ENCODE measurements at regions not wholly inside any gene's neighbourhood (a gene's known extent, or its start where the extent isn't known, plus 50 kb on each side); places are given as distances from the start of the nearest gene placed in this dataset.

DNA sequence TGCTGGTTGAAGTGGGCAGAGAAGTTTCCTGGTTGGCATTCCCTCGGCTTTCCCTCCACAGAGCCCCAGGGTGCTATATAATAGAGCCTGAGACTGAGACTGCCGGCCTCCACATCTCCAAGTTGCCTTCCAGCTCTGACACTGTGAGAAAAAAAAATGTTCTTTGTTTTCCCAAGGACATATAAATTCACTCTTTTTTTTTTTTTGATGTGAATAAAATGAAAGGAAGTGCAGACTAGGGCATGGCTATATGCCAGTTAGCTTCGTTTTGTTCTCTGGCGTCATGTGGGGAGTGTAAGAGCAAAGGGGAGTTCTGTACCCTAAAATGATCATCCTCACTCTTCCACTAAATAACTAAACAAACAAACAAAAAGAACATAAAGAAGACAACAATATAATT is 101.6 kb downstream of the TNFSF18 start:
- Histone ChIP-seq H3K27ac (no peak overlapping the region), H3K36me3 (no peaks in the 10 kb centered on the region), H3K9me3 (no peaks in the 10 kb centered on the region), H3K4me3 (no peak overlapping the region), H3K27me3 (no peaks in the 10 kb centered on the region), H3K4me1 (peaks cover 0 to 9% of the 10 kb centered on the region in 2 donors)
- DNase-seq (ENCODE audit: low spot score in 2 of 2) = no peak
- intact Hi-C loops (cut with DNase I; ENCODE audit: low total_unique reads) = no loop called here
- TF ChIP-seq CTCF (IDR thresholded peaks at IDR 0.05) (no peak), POLR2A (IDR thresholded peaks at IDR 0.05) (no peak), POLR2AphosphoS5 (IDR thresholded peaks at IDR 0.05) (no peak)

- Histone ChIP-seq H3K27me3 (no peaks in the 10 kb centered on the region), H3K27ac (no peak overlapping the region), H3K9me3 (no peaks in the 10 kb centered on the region), H3K4me1 (peaks cover 0 to 9% of the 10 kb centered on the region in 2 donors), H3K4me3 (no peak overlapping the region), H3K36me3 (no peaks in the 10 kb centered on the region)
- no peak for TF ChIP-seq POLR2AphosphoS5 (IDR thresholded peaks at IDR 0.05)
- TF ChIP-seq CTCF (IDR thresholded peaks at IDR 0.05) = no peak
- no peak for TF ChIP-seq POLR2A (IDR thresholded peaks at IDR 0.05)
- intact Hi-C loops (cut with DNase I; ENCODE audit: low total_unique reads) = loop anchor here (10.0 kb wide), 1 partner anchor 1484 kb away; no protein-coding TSS in a partner anchor
- no peak for DNase-seq (ENCODE audit: low spot score in 2 of 2)
Measured at GRCh38 chr1:172950528-172950927, 100.2 kb downstream of the TNFSF18 start.

DNA sequence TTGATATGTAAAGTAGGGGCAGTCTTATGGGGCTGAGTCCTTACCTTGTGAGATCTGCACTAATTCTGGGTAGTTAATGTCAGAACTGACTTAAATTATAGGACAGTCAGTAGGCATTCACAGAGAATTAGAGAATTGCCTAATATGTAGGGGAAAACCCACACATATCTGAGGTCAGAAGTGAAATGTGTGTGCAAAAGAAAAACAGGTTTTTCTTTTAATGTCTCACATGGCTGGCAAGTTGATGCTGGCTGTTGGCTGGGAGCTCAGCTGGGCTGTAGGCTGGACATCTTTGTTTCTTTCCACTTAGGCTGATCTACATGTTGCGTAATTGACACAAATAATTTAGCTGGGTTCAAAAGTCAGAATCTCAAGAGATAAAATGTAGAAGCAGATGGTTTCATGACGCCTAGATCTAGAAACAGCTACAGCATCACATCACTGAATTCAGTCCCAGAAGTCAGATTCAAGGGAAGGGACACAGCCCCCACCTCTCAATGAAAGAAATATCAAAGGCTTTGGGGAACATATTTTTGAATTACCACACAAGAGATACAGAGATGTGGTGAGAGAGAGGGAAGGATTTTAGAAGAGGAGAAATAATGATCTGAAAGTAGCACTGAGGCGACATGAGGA is 98.9 kb downstream of the TNFSF18 start:
- TF ChIP-seq CTCF (IDR thresholded peaks at IDR 0.05) = no peak
- TF ChIP-seq POLR2A (IDR thresholded peaks at IDR 0.05) = no peak
- no peak for TF ChIP-seq POLR2AphosphoS5 (IDR thresholded peaks at IDR 0.05)
- H3K27ac ChIP-seq = no peak overlapping the region
- DNase-seq (ENCODE audit: low spot score in 2 of 2) = peak in 1 of 2 donors; percentile 39
- no peaks in the 10 kb centered on the region for H3K27me3 ChIP-seq
- no peak overlapping the region for H3K4me3 ChIP-seq
- intact Hi-C loops (cut with DNase I; ENCODE audit: low total_unique reads) = loop anchor here (10.0 kb wide), 1 partner anchor 1483 kb away; no protein-coding TSS in a partner anchor
- H3K9me3 ChIP-seq = no peaks in the 10 kb centered on the region
- H3K36me3 ChIP-seq = no peaks in the 10 kb centered on the region
- H3K4me1 ChIP-seq = peaks cover 0 to 9% of the 10 kb centered on the region in 2 donors

DNA sequence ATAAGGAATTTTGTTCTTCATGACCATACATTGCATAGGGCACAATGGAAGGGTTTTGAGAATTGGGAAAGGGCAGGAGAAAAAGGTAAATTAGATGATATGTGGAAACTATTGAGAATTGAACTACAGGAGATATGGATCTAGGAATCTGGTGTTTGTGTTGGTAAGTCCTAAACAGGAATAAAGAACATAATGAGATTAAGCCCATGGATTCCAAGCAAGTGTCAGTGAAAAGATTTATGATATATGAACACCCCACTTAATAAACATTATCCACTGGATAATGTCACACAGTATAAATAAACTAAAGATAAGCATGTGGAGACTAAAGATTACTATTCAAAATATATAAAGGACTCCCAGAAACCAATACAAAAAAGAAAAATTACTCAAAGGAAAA is 98.2 kb downstream of the TNFSF18 start:
- TF ChIP-seq POLR2A (IDR thresholded peaks at IDR 0.05) (no peak), CTCF (IDR thresholded peaks at IDR 0.05) (no peak), POLR2AphosphoS5 (IDR thresholded peaks at IDR 0.05) (no peak)
- intact Hi-C loops (cut with DNase I; ENCODE audit: low total_unique reads) = loop anchor here (10.0 kb wide), 1 partner anchor 1482 kb away; no protein-coding TSS in a partner anchor
- H3K4me1 ChIP-seq = peaks cover 0 to 9% of the 10 kb centered on the region in 2 donors
- no peak overlapping the region for H3K4me3 ChIP-seq
- H3K27ac ChIP-seq = no peak overlapping the region
- H3K36me3 ChIP-seq = no peaks in the 10 kb centered on the region
- no peak for DNase-seq (ENCODE audit: low spot score in 2 of 2)
- no peaks in the 10 kb centered on the region for H3K9me3 ChIP-seq
- H3K27me3 ChIP-seq = no peaks in the 10 kb centered on the region

DNA sequence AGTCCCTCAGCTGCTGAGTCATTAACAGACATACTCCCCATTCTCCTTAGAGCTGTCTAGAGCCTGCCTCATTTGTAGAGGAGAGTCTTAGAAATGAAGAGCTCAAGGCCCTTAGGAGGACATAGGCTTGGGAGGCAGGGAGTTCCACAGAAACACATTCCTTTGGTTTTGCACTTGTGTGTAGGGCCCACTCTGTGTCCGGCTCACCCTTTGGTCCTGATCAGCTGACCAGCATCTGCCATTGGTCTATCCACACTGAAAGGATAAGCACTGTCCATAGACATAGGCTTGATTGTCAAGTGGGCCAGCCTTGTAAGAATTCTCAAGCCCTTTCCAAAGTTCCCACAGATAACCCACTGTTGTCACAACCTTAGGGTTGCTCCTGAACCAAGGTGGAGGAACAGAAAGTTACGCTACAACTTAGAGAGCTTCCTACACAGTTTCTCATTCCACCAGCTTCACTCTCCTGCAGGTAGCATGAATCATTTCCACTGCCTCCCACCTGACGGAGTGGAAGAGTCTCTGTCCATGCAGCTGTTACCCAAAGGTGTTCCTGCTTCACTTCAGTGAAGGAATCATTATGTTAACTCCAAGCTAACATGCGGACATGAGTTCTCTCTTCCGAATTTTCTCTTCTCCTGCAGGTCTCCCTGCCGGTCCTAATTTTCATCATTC is 96.1 kb downstream of the TNFSF18 start:
- TF ChIP-seq CTCF (IDR thresholded peaks at IDR 0.05) = no peak
- no peak for TF ChIP-seq POLR2A (IDR thresholded peaks at IDR 0.05)
- no peak for TF ChIP-seq POLR2AphosphoS5 (IDR thresholded peaks at IDR 0.05)
- intact Hi-C loops (cut with DNase I; ENCODE audit: low total_unique reads) = loop anchor here (10.0 kb wide), 1 partner anchor 1480 kb away; no protein-coding TSS in a partner anchor
- H3K27ac ChIP-seq = no peak overlapping the region
- DNase-seq (ENCODE audit: low spot score in 2 of 2) = no peak
- H3K4me1 ChIP-seq = peaks cover 0 to 5% of the 10 kb centered on the region in 2 donors
- H3K9me3 ChIP-seq = no peaks in the 10 kb centered on the region
- H3K36me3 ChIP-seq = no peaks in the 10 kb centered on the region
- H3K4me3 ChIP-seq = no peak overlapping the region
- no peaks in the 10 kb centered on the region for H3K27me3 ChIP-seq

All from breast epithelium (tissue), 4 donors.